ENCODE measurements at regions not wholly inside any gene's neighbourhood (a gene's known extent, or its start where the extent isn't known, plus 50 kb on each side); places are given as distances from the start of the nearest gene placed in this dataset.

DNA sequence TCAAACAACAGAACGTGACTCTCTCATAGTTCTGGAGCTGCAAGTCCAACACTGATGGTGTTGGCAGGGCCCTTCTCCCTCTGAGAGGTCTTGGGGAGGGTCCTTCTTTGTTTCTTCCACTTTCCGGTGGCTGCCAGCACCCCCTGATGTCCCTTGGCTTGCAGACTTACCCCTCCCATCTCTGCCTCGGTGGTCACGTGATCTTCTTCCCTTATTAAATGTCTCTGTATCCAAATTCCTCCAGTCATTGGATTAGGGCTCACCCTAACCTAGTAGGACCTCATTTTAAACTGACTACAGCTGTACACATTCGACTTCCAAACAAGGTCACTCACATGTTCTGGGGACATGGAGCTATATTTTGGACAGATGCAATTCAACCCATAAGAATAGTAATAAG is 780.6 kb upstream of the SALL3 start:
- 65 to 84% (median 71%) methylated on average over 5 of the region's 5 CpGs for WGBS, 4 donors
- ATAC-seq (no peak), DNase-seq (no peak)
- Histone ChIP-seq H3K27ac (no peak overlapping the region), H3K27me3 (no peaks in the 10 kb centered on the region), H3K4me3 (no peak overlapping the region), H3K4me1 (no peaks in the 10 kb centered on the region), H3K9me3 (no peaks in the 10 kb centered on the region), H3K36me3 (no peaks in the 10 kb centered on the region)
- intact Hi-C loops (cut with DNase I), result no loop called here
- no peak for TF ChIP-seq POLR2A (IDR thresholded peaks at IDR 0.05)
- TF ChIP-seq, protein P1, sequence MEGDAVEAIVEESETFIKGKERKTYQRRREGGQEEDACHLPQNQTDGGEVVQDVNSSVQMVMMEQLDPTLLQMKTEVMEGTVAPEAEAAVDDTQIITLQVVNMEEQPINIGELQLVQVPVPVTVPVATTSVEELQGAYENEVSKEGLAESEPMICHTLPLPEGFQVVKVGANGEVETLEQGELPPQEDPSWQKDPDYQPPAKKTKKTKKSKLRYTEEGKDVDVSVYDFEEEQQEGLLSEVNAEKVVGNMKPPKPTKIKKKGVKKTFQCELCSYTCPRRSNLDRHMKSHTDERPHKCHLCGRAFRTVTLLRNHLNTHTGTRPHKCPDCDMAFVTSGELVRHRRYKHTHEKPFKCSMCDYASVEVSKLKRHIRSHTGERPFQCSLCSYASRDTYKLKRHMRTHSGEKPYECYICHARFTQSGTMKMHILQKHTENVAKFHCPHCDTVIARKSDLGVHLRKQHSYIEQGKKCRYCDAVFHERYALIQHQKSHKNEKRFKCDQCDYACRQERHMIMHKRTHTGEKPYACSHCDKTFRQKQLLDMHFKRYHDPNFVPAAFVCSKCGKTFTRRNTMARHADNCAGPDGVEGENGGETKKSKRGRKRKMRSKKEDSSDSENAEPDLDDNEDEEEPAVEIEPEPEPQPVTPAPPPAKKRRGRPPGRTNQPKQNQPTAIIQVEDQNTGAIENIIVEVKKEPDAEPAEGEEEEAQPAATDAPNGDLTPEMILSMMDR (IDR thresholded peaks at IDR 0.05), result no peak

- no peaks in the 10 kb centered on the region for H3K27me3 ChIP-seq
- no peaks in the 10 kb centered on the region for H3K36me3 ChIP-seq
- H3K9me3 ChIP-seq, result no peaks in the 10 kb centered on the region
- DNase-seq, result no peak
- no peaks in the 10 kb centered on the region for H3K4me1 ChIP-seq
- H3K4me3 ChIP-seq, result no peak overlapping the region
- TF ChIP-seq, protein P1 (IDR thresholded peaks at IDR 0.05), result no peak
- TF ChIP-seq POLR2A (IDR thresholded peaks at IDR 0.05), result no peak
- WGBS, 4 donors, result 78 to 88% (median 83%) methylated on average over 4 of the region's 4 CpGs
- no peak for ATAC-seq
- intact Hi-C loops (cut with DNase I), result no loop called here
- H3K27ac ChIP-seq, result no peak overlapping the region
Measured at GRCh38 chr18:78199611-78200010, 780.0 kb upstream of the SALL3 start.

GRCh38 chr18:78207942-78208341 is 771.7 kb upstream of the SALL3 start:
- Histone ChIP-seq H3K4me3 (no peak overlapping the region), H3K36me3 (no peaks in the 10 kb centered on the region), H3K9me3 (no peaks in the 10 kb centered on the region), H3K27ac (no peak overlapping the region), H3K4me1 (peaks cover 0 to 3% (median 0%) of the 10 kb centered on the region in 12 donors), H3K27me3 (no peaks in the 10 kb centered on the region)
- DNase-seq, result no peak
- TF ChIP-seq, protein P1 (IDR thresholded peaks at IDR 0.05), result no peak
- TF ChIP-seq POLR2A (IDR thresholded peaks at IDR 0.05), result no peak
- intact Hi-C loops (cut with DNase I), result no loop called here
- 66 to 76% (median 71%) methylated on average over 10 of the region's 10 CpGs for WGBS, 4 donors
- ATAC-seq, result no peak

DNA sequence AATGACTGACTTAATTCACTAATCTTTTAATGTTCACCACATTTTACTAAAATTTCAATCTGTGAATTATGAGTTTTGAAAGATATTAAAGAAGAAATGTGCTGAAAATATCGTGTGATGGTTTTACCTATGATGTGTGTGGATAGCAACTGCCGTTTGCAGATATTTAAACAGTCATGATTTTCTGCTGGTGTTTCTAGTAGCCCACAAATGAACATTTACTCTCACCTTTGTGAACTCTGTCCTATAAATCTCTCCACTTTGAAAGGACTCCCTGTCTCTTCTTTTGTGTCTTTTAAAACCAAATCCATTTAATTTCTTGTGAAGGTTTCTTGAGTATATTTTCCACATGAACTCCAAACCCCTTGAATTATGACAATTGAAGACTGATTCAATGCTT is 771.2 kb upstream of the SALL3 start:
- WGBS, 4 donors, result 75 to 80% (median 78%) methylated on average over 2 of the region's 2 CpGs
- intact Hi-C loops (cut with DNase I), result no loop called here
- H3K4me1 ChIP-seq, result peaks cover 0 to 3% (median 0%) of the 10 kb centered on the region in 12 donors
- no peaks in the 10 kb centered on the region for H3K36me3 ChIP-seq
- no peak overlapping the region for H3K27ac ChIP-seq
- no peak for TF ChIP-seq POLR2A (IDR thresholded peaks at IDR 0.05)
- TF ChIP-seq, protein P1 (IDR thresholded peaks at IDR 0.05), result no peak
- DNase-seq (no peak), ATAC-seq (no peak)
- H3K27me3 ChIP-seq, result no peaks in the 10 kb centered on the region
- no peaks in the 10 kb centered on the region for H3K9me3 ChIP-seq
- H3K4me3 ChIP-seq, result no peak overlapping the region

Measured in heart left ventricle (tissue), 16 donors.